Midbrain (tissue), 1 donor: ENCODE measurements at regions not wholly inside any gene's neighbourhood (a gene's known extent, or its start where the extent isn't known, plus 50 kb on each side); places are given as distances from the start of the nearest gene placed in this dataset.
"Not testable (repeated sequence)": the region's sequence is repeated elsewhere in the genome, so short reads cannot be mapped to it uniquely, and the experiment has no call there.

Source experiments
- DNase-seq: peaks from one replicate; lab custom pipeline; 2025; lab: John Stamatoyannopoulos, UW

DNA sequence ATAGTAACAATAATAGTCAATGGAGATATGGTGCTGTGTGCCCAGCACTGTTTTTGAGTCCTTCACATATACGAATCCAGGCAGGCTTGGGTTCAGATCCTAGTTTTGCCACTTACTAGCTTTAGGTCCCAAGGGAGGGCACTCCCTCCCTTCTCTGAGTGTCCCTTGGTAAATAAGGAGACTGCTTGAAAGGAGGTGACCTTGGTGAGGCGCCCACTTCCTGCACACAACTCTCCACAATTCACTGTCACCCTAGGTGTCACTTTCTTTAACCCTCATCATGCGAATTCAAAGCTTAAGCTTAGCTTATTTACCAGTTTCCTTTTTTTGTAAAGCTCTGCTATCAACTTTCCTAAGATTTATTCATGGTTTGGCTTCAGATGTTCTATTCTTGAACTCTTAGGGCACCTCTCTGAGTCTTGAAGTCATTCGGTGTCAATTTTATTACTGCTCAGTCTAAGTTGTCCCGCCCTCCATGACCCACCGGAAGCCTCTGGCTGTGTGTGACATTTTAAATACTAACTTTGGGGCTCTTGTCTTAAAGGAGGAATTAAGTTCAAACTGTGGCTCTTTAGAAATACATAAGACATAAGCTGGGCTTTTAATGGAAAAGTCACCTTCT, 170.7 kb upstream of the ZNF618 start:
- DNase-seq = no peak

DNA sequence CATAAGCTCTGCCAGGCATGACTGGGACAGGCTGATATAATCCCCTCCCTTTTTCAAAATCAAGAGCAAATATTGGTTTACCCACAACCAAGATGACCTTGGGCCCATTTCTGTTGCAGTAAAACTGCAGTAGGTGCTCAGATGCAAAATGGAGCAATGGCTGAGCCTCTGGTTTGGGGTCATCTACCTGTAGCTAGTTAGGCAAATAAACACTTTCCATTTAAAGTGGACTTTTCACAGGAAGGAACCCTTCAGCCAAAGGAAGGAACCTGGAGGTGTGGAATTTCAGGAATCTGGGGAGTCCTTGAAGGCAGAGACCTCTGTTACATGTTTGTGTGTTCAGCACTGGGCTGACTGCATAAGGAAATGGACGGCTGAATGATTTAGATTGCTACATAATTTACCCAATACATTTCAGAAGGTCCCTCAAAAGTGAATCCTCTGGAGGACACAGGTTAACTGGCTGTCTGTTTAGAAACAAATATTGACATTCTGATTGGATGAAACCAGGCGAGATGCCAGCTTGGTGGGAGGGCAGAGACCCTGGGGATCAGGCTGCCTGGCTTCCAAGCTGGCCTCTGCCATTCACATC, 170.1 kb upstream of the ZNF618 start:
- no peak for DNase-seq

- DNase-seq = no peak
These were observed 168.0 kb upstream of the ZNF618 start for GRCh38 chr9:113707953-113708695.

GRCh38 chr9:113708821-113709713, 167.0 kb upstream of the ZNF618 start:
- no peak for DNase-seq

GRCh38 chr9:113709721-113710120, 166.4 kb upstream of the ZNF618 start:
- DNase-seq = no peak

GRCh38 chr9:113711251-113711650, 164.9 kb upstream of the ZNF618 start:
- DNase-seq = no peak

DNA sequence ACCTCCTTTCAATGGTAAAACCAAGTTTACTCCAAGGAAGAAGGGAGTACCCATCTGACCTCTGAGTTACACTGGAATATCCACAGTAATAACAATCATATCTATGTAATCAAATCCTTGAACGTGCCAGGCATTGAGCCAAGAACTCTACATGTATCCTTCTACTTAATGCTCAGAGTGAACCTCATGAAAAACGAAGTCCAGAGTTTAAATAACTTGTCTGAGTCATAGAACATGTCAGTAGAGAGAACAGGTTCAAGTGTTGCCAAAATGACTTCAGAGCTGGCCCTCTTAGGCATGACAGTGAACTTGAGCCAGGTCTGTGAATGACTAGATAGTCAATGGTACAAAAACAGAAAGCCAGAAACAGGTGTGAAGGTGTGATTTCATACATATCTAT, 164.1 kb upstream of the ZNF618 start:
- no peak for DNase-seq

DNA sequence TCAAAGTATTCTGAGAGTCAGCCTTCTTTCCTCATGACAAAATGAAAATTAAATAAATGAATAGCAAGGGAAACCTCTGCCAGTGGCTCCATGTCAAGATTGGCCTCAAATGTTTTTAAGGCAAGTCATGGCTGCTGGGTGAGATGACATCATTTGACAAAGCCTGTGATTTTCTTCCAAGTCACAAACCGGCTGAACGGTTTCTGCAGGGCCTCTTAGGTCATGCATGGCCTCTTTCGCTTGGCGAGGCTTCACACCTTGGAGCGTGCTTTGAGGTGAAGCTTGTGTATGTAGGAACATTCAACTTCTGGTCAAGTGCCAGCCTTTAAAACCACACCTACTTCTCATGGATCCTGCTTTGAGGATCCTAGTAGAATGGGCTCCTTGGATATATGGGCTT, 161.0 kb upstream of the ZNF618 start:
- no peak for DNase-seq

- DNase-seq = no peak
These were observed 156.2 kb upstream of the ZNF618 start for GRCh38 chr9:113719919-113720318.

- no peak for DNase-seq
These were observed 155.6 kb upstream of the ZNF618 start for GRCh38 chr9:113720495-113720894.

DNA sequence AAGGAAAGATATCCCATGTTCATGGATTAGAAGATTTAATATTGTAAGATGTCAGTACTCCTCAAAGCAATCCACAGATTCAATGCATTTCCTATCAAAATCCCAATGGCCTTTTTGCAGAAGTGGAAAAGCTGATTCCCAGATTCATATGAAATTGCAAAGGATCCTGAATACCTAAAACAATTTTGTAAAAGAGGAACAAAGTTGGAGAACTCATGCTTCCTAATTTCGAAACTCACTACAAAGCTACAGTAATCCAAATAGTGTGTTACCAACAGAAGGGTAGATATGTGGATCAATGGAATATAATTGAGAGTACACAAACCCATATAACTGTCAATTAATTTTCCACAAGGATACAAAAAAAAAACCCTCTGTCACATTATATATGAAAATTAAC, 154.3 kb upstream of the ZNF618 start:
- no peak for DNase-seq

GRCh38 chr9:113724202-113724601, 151.9 kb upstream of the ZNF618 start:
- no peak for DNase-seq

- no peak for DNase-seq
These were observed 147.1 kb upstream of the ZNF618 start for GRCh38 chr9:113728989-113729388.

DNA sequence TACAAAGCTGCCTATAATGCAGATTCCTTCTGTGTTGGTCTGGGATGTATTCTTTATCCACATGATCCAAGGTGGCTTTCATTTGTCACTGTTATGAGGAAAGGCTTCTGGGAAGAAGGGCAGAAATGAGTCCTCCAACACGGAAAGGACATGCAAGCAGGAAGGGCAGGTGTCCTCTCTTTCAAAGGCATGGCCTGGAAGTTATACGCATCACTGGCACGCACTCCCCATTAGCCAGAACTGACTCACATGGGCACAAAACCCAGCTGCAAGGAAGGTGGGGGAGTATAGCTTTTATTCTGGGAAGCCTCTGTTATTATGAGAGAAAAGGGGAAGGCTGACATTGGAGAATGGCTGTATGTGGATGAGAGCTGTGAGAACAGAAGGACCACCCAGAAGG, 141.3 kb upstream of the ZNF618 start:
- DNase-seq = no peak

- DNase-seq = peak; percentile 15
These were observed 138.4 kb upstream of the ZNF618 start for GRCh38 chr9:113737517-113738271.

GRCh38 chr9:113738496-113738892, 137.6 kb upstream of the ZNF618 start:
- DNase-seq = no peak

DNA sequence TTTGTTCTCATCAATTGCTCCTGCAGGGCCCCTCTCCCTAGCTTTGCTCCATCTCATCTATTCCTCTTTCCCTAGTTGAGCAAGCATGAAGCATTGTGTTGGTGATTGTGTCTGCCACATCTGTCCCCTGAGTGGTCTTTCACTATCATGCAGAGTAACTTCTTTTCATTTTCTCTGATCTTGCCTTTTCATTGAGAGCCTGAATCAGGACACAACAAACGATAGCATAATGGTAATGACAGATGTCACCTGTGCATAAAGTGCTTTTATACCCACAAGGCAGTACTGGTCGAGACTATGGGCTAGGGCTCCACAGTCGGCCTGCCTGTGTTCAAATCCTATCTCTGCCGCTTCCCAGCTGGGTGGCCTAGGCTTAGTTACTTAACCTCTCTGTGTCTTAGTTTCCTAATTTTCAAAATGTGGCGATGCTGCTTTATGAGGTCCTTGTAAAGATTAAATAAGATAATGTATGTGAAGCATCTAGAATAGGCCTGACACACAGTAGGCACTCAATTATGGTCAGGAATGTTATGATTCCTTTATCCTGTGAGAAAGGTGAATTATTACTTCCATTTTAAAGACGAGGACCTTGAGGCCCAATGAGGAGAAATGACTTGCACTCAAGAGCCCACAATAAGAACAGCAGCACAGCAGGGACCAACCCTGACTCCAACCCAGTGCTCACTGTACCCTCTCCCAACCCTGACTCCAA, 137.1 kb upstream of the ZNF618 start:
- DNase-seq = no peak

DNA sequence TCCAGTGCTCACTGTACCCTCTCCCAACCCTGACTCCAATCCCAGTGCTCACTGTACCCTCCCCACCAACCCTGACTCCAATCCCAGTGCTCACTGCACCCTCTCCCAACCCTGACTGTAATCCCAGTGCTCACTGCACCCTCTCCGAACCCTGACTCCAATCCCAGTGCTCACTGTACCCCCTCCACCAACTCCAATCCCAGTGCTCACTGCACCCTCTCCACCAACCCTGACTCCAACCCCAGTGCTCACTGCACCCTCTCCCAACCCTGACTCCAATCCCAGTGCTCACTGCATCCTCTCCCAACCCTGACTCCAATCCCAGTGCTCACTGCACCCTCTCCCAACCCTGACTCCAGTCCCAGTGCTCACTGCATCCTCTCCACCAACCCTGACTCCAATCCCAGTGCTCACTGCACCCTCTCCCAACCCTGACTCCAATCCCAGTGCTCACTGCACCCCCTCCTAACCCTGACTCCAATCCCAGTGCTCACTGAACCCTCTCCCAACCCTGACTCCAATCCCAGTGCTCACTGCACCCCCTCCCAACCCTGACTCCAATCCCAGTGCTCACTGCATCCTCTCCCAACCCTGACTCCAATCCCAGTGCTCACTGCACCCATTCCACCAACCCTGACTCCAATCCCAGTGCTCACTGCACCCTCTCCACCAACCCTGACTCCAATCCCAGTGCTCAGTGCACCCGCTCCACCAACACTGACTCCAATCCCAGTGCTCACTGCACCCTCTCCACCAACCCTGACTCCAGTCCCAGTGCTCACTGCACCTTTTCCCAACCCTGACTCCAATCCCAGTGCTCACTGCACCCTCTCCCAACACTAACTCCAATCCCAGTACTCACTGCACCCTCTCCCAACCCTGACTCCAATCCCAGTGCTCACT, 136.3 kb upstream of the ZNF618 start:
- DNase-seq = not testable (repeated sequence)

- not testable (repeated sequence) for DNase-seq
These were observed 135.3 kb upstream of the ZNF618 start for GRCh38 chr9:113740508-113741500.
